Kasumi-1 (cell line): ENCODE measurements at regions not wholly inside any gene's neighbourhood (a gene's known extent, or its start where the extent isn't known, plus 50 kb on each side); places are given as distances from the start of the nearest gene placed in this dataset.

Experiments
- DNase-seq, 2 experiments: peaks; one replicate each; lab custom pipeline; 2025; lab: John Stamatoyannopoulos, UW

GRCh38 chr11:80596291-80596810, 1155.5 kb upstream of the TENM4 start:
- DNase-seq = no peak

GRCh38 chr11:80595011-80595410, 1154.2 kb upstream of the TENM4 start:
- no peak for DNase-seq

GRCh38 chr11:80593648-80594374, 1153.0 kb upstream of the TENM4 start:
- DNase-seq = peak; percentile 19 to 45

- no peak for DNase-seq
Measured at GRCh38 chr11:80592546-80592945, 1151.7 kb upstream of the TENM4 start.

- DNase-seq = no peak
Measured at GRCh38 chr11:80587906-80588305, 1147.1 kb upstream of the TENM4 start.

GRCh38 chr11:80586464-80586863, 1145.6 kb upstream of the TENM4 start:
- no peak for DNase-seq

- no peak for DNase-seq
Measured at GRCh38 chr11:80584661-80585060, 1143.8 kb upstream of the TENM4 start.

GRCh38 chr11:80569832-80570231, 1129.0 kb upstream of the TENM4 start:
- no peak for DNase-seq

GRCh38 chr11:80565231-80565630, 1124.4 kb upstream of the TENM4 start:
- no peak for DNase-seq

- DNase-seq = no peak
Measured at GRCh38 chr11:80562523-80563125, 1121.8 kb upstream of the TENM4 start.

GRCh38 chr11:80559942-80560341, 1119.1 kb upstream of the TENM4 start:
- DNase-seq = no peak

GRCh38 chr11:80553565-80553964, 1112.7 kb upstream of the TENM4 start:
- no peak for DNase-seq

- no peak for DNase-seq
Measured at GRCh38 chr11:80542704-80543103, 1101.9 kb upstream of the TENM4 start.

- DNase-seq = no peak
Measured at GRCh38 chr11:80538040-80538439, 1097.2 kb upstream of the TENM4 start.

- no peak for DNase-seq
Measured at GRCh38 chr11:80533463-80533862, 1092.6 kb upstream of the TENM4 start.

- no peak for DNase-seq
Measured at GRCh38 chr11:80532633-80533232, 1091.9 kb upstream of the TENM4 start.

GRCh38 chr11:80529726-80530125, 1088.9 kb upstream of the TENM4 start:
- DNase-seq = no peak

- DNase-seq = no peak
Measured at GRCh38 chr11:80525663-80526405, 1085.0 kb upstream of the TENM4 start.

- DNase-seq = no peak
Measured at GRCh38 chr11:80524349-80524748, 1083.5 kb upstream of the TENM4 start.

GRCh38 chr11:80523057-80523456, 1082.2 kb upstream of the TENM4 start:
- no peak for DNase-seq

- DNase-seq = no peak
Measured at GRCh38 chr11:80521592-80521991, 1080.8 kb upstream of the TENM4 start.

- DNase-seq = no peak
Measured at GRCh38 chr11:80520507-80520887, 1079.7 kb upstream of the TENM4 start.
